HEK293T (cell line): ENCODE measurements at regions not wholly inside any gene's neighbourhood (a gene's known extent, or its start where the extent isn't known, plus 50 kb on each side); places are given as distances from the start of the nearest gene placed in this dataset.

ENCODE experiments used
- CTCF ChIA-PET: fragments of 350-600 bp; formaldehyde crosslinking; extraction: SDS; loops from one replicate; lab custom pipeline; 2021; ENCODE audit warnings: antibody characterized with exemption, inconsistent platforms; lab: Yijun Ruan, JAX
- POLR2A ChIA-PET: fragments of 350-600 bp; formaldehyde crosslinking; extraction: SDS; loops from one replicate; lab custom pipeline; 2020; ENCODE audit warnings: antibody characterized with exemption, inconsistent platforms; lab: Yijun Ruan, JAX
- DNase-seq: peaks from one replicate; pipeline ENCODE4 v3.0.0; 2012; ENCODE audit warnings: mixed read lengths; ENCODE audit errors: extremely low spot score
- ARNT ChIP-seq: fragments of 450-650 bp; IDR thresholded peaks from 2 replicates; pipeline ENCODE4 v1.6.1; 2017; ENCODE audit warnings: mild to moderate bottlenecking
- BHLHE40 ChIP-seq: fragments of 450-650 bp; IDR thresholded peaks from 2 replicates; pipeline ENCODE4 v1.6.1; 2016; ENCODE audit warnings: mild to moderate bottlenecking, moderate library complexity, borderline replicate concordance
- CTBP1 ChIP-seq: fragments of 450-650 bp; IDR thresholded peaks from 2 replicates; pipeline ENCODE4 v1.6.1; 2016; ENCODE audit warnings: borderline replicate concordance
- ELF4 ChIP-seq: fragments of 450-650 bp; IDR thresholded peaks from 2 replicates; pipeline ENCODE4 v1.6.1; 2017; ENCODE audit warnings: antibody characterized with exemption
- FOXA1 ChIP-seq: fragments of 450-650 bp; IDR thresholded peaks from 2 replicates; pipeline ENCODE4 v1.6.1; 2016; ENCODE audit warnings: mild to moderate bottlenecking
- FOXK2 ChIP-seq: fragments of 450-650 bp; IDR thresholded peaks from 2 replicates; pipeline ENCODE4 v1.6.1; 2016; ENCODE audit warnings: mild to moderate bottlenecking
- FOXM1 ChIP-seq: fragments of 450-650 bp; IDR thresholded peaks from 2 replicates; pipeline ENCODE4 v1.6.1; 2017; ENCODE audit warnings: mild to moderate bottlenecking, borderline replicate concordance
- HDGF ChIP-seq: fragments of 450-650 bp; IDR thresholded peaks from 2 replicates; pipeline ENCODE4 v1.6.1; 2017; ENCODE audit warnings: antibody characterized with exemption, borderline replicate concordance
- L3MBTL2 ChIP-seq: fragments of 450-650 bp; conservative IDR thresholded peaks from 2 replicates; pipeline ENCODE4 v1.6.1; 2016; ENCODE audit warnings: mild to moderate bottlenecking
- LEF1 ChIP-seq: fragments of 450-650 bp; IDR thresholded peaks from 2 replicates; pipeline ENCODE4 v1.6.1; 2017; ENCODE audit warnings: mild to moderate bottlenecking, borderline replicate concordance
- NFRKB ChIP-seq: fragments of 450-650 bp; IDR thresholded peaks from 2 replicates; pipeline ENCODE4 v1.6.1; 2016; ENCODE audit warnings: mild to moderate bottlenecking, moderate library complexity
- SP1 ChIP-seq: fragments of 450-650 bp; IDR thresholded peaks from 2 replicates; pipeline ENCODE4 v1.6.1; 2017
- SUZ12 ChIP-seq: fragments of 450-650 bp; IDR thresholded peaks from 2 replicates; pipeline ENCODE4 v1.6.1; 2016; ENCODE audit warnings: mild to moderate bottlenecking
- TARDBP ChIP-seq: fragments of 450-650 bp; IDR thresholded peaks from 2 replicates; pipeline ENCODE4 v1.6.1; 2016
- ZNF384 ChIP-seq: fragments of 450-650 bp; IDR thresholded peaks from 2 replicates; pipeline ENCODE4 v1.6.1; 2016
- TF ChIP-seq, protein P1 (sequence below): fragments of 450-650 bp; IDR thresholded peaks from 2 replicates; pipeline ENCODE4 v1.6.1; 2016

DNA sequence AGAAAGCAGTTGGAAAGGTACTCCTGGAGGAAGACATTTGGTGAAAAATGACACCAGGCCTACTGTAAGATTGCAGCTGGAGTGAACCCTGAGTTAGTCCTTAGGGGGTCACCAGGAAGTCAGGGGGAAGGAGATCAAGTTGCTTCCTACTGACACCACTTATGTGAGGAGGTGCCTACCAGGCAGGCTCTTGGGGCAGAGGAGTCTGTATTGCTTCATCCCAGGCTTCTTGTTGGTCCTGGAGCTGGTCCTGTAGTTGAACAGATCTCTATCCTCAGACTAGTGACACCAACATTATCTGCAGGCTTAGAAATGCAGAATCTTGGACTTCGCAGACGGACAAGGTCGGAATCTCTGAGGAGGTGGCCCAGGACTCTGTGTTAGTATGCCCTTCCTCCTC, 116.0 kb upstream of the ARGLU1 start:
- TF ChIP-seq, protein P1, sequence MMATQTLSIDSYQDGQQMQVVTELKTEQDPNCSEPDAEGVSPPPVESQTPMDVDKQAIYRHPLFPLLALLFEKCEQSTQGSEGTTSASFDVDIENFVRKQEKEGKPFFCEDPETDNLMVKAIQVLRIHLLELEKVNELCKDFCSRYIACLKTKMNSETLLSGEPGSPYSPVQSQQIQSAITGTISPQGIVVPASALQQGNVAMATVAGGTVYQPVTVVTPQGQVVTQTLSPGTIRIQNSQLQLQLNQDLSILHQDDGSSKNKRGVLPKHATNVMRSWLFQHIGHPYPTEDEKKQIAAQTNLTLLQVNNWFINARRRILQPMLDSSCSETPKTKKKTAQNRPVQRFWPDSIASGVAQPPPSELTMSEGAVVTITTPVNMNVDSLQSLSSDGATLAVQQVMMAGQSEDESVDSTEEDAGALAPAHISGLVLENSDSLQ, result no peak
- TF ChIP-seq TARDBP, result no peak
- no peak for TF ChIP-seq L3MBTL2
- TF ChIP-seq HDGF, result no peak
- no peak for TF ChIP-seq NFRKB
- no peak for TF ChIP-seq ZNF384
- TF ChIP-seq BHLHE40, result no peak
- TF ChIP-seq LEF1, result no peak
- no peak for TF ChIP-seq SP1
- no peak for TF ChIP-seq FOXK2
- no peak for TF ChIP-seq CTBP1
- no peak for TF ChIP-seq FOXM1
- TF ChIP-seq ARNT, result no peak
- TF ChIP-seq ELF4, result no peak
- no peak for TF ChIP-seq SUZ12
- TF ChIP-seq FOXA1, result no peak
- CTCF ChIA-PET, result no interaction called here
- no peak for DNase-seq
- POLR2A ChIA-PET, result no interaction called here

DNA sequence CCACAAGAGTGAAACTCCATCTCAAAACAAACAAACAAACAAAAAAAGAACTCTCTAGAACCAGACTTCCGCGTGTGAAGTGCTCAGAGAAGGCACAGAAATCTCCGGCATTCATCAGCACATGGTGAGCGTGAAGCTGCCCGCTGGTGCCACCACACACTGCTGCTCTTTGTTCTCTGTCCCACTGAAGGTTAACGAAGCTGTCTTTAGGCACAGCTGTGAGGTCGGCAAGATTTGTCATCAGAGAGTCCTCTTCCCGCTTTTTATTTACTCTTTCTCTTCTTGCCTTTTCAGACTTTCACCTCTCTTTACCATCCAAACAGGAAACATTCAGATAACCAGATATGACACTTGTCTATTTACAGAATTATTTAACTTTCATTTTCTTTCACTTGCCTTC, 115.2 kb upstream of the ARGLU1 start:
- no peak for TF ChIP-seq ARNT
- TF ChIP-seq TARDBP, result no peak
- TF ChIP-seq NFRKB, result no peak
- TF ChIP-seq LEF1, result no peak
- no peak for TF ChIP-seq ZNF384
- no peak for TF ChIP-seq BHLHE40
- TF ChIP-seq FOXA1, result no peak
- TF ChIP-seq, protein P1, result no peak
- CTCF ChIA-PET, result no interaction called here
- POLR2A ChIA-PET, result no interaction called here
- no peak for DNase-seq

DNA sequence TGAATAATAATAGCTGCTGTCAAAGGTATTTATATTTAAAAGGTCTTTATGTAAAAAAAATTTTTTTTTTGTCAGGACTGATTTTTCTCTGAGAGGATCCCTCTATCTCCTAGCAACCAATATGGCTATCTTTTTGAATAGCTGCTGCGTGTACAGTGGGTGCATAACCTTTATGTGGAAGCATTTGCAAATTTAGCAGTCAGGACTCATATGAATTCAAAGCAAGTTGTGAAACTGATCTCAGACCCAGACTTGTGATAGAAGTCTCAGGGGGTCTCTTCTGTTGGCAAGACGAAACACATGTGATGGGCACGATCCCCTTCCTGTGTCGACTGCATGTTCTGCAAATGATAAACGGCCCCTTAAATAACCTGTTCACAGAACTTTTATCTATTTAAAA, 114.1 kb upstream of the ARGLU1 start:
- TF ChIP-seq FOXM1 (no peak), BHLHE40 (no peak), L3MBTL2 (no peak), LEF1 (no peak), TARDBP (no peak), NFRKB (no peak), ARNT (no peak), FOXA1 (no peak), SUZ12 (no peak), SP1 (no peak), CTBP1 (no peak), FOXK2 (no peak), ZNF384 (no peak), HDGF (no peak)
- TF ChIP-seq, protein P1, result no peak
- DNase-seq, result no peak
- ChIA-PET CTCF (no interaction called here), POLR2A (no interaction called here)

DNA sequence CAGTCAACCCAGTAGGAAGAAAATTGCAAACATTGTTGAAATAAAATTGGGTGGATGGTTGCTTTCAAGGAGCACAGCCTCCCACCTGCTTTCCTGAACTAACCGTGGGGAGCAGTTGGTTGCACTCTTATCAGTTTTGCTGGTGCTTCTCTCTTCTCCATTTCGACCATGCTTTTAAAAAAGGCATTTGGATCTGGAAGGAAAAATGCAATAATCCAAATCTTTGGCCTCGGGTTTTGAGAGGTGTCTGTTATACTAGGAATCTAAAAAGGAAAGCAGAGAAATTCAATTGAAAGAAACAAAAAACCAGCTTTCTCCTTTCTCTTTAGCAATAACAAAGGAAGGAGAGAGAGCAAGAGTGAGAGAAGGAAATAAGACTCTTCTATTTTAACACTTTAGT, 113.6 kb upstream of the ARGLU1 start:
- POLR2A ChIA-PET, result no interaction called here
- no peak for DNase-seq
- CTCF ChIA-PET, result no interaction called here
- TF ChIP-seq NFRKB, result no peak
- TF ChIP-seq, protein P1, result no peak
- TF ChIP-seq FOXA1, result no peak

DNA sequence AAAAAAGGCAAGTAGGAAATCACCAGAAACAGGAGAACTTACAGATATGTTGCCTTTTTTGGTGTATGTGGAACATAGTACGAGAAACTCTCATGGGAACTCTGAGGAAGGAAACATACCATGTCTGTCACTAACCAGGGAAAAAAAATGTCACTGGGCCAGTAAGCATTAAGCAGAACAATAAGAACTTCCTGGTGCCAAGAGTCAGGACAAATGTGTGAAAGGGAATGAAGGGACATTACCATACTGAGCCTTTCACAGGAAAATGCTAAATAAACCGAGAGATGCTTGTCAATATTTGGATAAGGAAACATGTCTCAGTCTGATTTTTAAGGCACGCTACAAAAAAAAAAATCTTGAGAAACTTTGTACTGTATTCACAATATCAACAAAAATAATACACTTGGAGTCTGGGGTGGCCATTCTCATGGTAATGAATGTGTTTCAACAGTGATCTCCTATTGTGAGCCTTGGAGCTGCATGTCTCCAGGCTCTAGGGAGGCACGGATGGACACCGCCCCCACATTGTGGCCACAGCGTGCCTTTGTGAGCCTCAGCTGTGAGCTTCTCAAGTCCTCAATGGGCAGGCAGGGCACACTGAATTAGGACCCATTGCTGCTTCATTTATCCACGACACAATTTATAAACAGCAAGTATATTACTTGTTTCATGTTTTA, 113.0 kb upstream of the ARGLU1 start:
- no peak for DNase-seq
- ChIA-PET POLR2A (no interaction called here), CTCF (no interaction called here)
- TF ChIP-seq SUZ12 (no peak), FOXM1 (no peak), L3MBTL2 (no peak), FOXA1 (no peak), TARDBP (no peak), ZNF384 (no peak), HDGF (no peak), SP1 (no peak), ARNT (no peak), NFRKB (no peak), CTBP1 (no peak), FOXK2 (no peak), BHLHE40 (no peak), ELF4 (no peak), LEF1 (no peak)
- TF ChIP-seq, protein P1, result no peak
